GM19351 (cell line): ENCODE measurements at regions not wholly inside any gene's neighbourhood (a gene's known extent, or its start where the extent isn't known, plus 50 kb on each side); places are given as distances from the start of the nearest gene placed in this dataset.

Source experiments
- ATAC-seq: cut with Tn5 transposase; IDR thresholded peaks from one replicate; pipeline ENCODE4 v1.9.1; 2021; ENCODE audit warnings: mild to moderate bottlenecking, moderate library complexity; ENCODE audit not compliant: unreplicated experiment

GRCh38 chr9:108618906-108619550 is 236.8 kb downstream of the ACTL7B start:
- no peak for ATAC-seq

GRCh38 chr9:108617676-108618075 is 238.1 kb downstream of the ACTL7B start:
- no peak for ATAC-seq

GRCh38 chr9:108615152-108615551 is 240.6 kb downstream of the ACTL7B start:
- ATAC-seq: no peak

- ATAC-seq: no peak
Observed at GRCh38 chr9:108612513-108612912, 243.3 kb downstream of the ACTL7B start.

- no peak for ATAC-seq
Observed at GRCh38 chr9:108609897-108610253, 245.9 kb downstream of the ACTL7B start.

GRCh38 chr9:108609227-108609896 is 246.4 kb downstream of the ACTL7B start:
- no peak for ATAC-seq

- ATAC-seq: no peak
Observed at GRCh38 chr9:108607607-108608006, 248.2 kb downstream of the ACTL7B start.

GRCh38 chr9:108606401-108606800 is 249.4 kb downstream of the ACTL7B start:
- ATAC-seq: no peak

GRCh38 chr9:108603141-108603540 is 252.6 kb downstream of the ACTL7B start:
- ATAC-seq: no peak

GRCh38 chr9:108600896-108601295 is 254.9 kb downstream of the ACTL7B start:
- ATAC-seq: no peak

- ATAC-seq: no peak
Observed at GRCh38 chr9:108599571-108599970, 256.2 kb downstream of the ACTL7B start.

- no peak for ATAC-seq
Observed at GRCh38 chr9:108591121-108591520, 264.7 kb downstream of the ACTL7B start.

- ATAC-seq: no peak
Observed at GRCh38 chr9:108588246-108588645, 267.5 kb downstream of the ACTL7B start.

GRCh38 chr9:108586471-108587139 is 269.2 kb downstream of the ACTL7B start:
- no peak for ATAC-seq

GRCh38 chr9:108584860-108585259 is 270.9 kb downstream of the ACTL7B start:
- no peak for ATAC-seq

GRCh38 chr9:108582726-108583125 is 273.1 kb downstream of the ACTL7B start:
- ATAC-seq: no peak

GRCh38 chr9:108579757-108580439 is 275.9 kb downstream of the ACTL7B start:
- no peak for ATAC-seq

GRCh38 chr9:108575276-108575675 is 280.5 kb downstream of the ACTL7B start:
- no peak for ATAC-seq

GRCh38 chr9:108569624-108570023 is 286.2 kb downstream of the ACTL7B start:
- ATAC-seq: no peak

GRCh38 chr9:108568093-108568492 is 287.7 kb downstream of the ACTL7B start:
- no peak for ATAC-seq

- no peak for ATAC-seq
Observed at GRCh38 chr9:108567571-108567970, 288.2 kb downstream of the ACTL7B start.
